ENCODE measurements at regions not wholly inside any gene's neighbourhood (a gene's known extent, or its start where the extent isn't known, plus 50 kb on each side); places are given as distances from the start of the nearest gene placed in this dataset.

- H3K27ac ChIP-seq: no peak overlapping the region
- no peak overlapping the region for H3K4me3 ChIP-seq
- ATAC-seq (replicated peaks in 6 of 8): peak in 1 of 8 experiments; percentile 58
- H3K4me1 ChIP-seq (replicated peaks in 1 of 2): no peaks in the 10 kb centered on the region
- in situ Hi-C loops (cut with MboI; ENCODE audit: low pct_unique_long_range_greater_than_20kb in 2 of 9, low sequenced_read_pairs in 9 of 9, unreplicated experiment in 9 of 9): no loop called here
These were observed 122.2 kb downstream of the ANKRD7 start for GRCh38 chr7:118346748-118347147.

- 0 to 100% (median 76%) methylated on average over 1 of the region's 1 CpG; no CpG with 5 or more reads in 1 of the 10 experiments for WGBS, 10 experiments
- H3K27ac ChIP-seq: no peak overlapping the region
These were observed 125.1 kb downstream of the ANKRD7 start for GRCh38 chr7:118349604-118350003.

DNA sequence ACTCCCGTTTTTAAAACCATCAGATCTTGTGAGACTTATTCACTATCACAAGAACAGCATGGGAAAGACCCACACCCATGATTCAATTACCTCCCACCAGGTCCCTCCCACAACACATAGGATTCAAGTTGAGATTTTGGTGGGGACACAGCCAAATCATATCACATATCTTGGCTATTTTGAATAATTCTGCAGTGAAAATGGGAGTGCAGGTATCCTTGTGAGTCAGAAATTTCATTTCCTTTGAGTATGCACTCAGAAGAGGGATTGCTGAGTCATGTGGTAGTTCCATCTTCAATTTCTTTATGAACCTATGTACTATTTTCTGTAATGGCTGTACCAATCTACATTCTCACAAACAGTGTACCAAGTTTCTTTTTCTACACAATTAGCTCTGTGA, 125.8 kb downstream of the ANKRD7 start:
- 60 to 100% (median 94%) methylated on average over 1 of the region's 1 CpG; no CpG with 5 or more reads in 6 of the 10 experiments for WGBS, 10 experiments
- ATAC-seq (replicated peaks in 6 of 8): no peak
- Histone ChIP-seq H3K4me3 (no peak overlapping the region), H3K4me1 (replicated peaks in 1 of 2) (no peaks in the 10 kb centered on the region), H3K27ac (no peak overlapping the region)
- in situ Hi-C loops (cut with MboI; ENCODE audit: low pct_unique_long_range_greater_than_20kb in 2 of 9, low sequenced_read_pairs in 9 of 9, unreplicated experiment in 9 of 9): loop anchor here in 1 of 9 experiments (25.0 kb wide), 1 partner anchor 837 kb away; no protein-coding TSS in a partner anchor

More at GRCh38 chr7:118349604-118350003, 125.1 kb downstream of the ANKRD7 start:
- in situ Hi-C loops (cut with MboI; ENCODE audit: low pct_unique_long_range_greater_than_20kb in 2 of 9, low sequenced_read_pairs in 9 of 9, unreplicated experiment in 9 of 9): loop anchor here in 1 of 9 experiments (25.0 kb wide), 1 partner anchor 838 kb away; no protein-coding TSS in a partner anchor
- H3K4me3 ChIP-seq: no peak overlapping the region
- no peak for ATAC-seq (replicated peaks in 6 of 8)
- no peaks in the 10 kb centered on the region for H3K4me1 ChIP-seq (replicated peaks in 1 of 2)

- Histone ChIP-seq H3K4me1 (replicated peaks in 1 of 2) (no peaks in the 10 kb centered on the region), H3K27ac (no peak overlapping the region), H3K4me3 (no peak overlapping the region)
- ATAC-seq (replicated peaks in 6 of 8): peak in 3 of 8 experiments; percentile 25 to 74 (median 33)
- in situ Hi-C loops (cut with MboI; ENCODE audit: low pct_unique_long_range_greater_than_20kb in 2 of 9, low sequenced_read_pairs in 9 of 9, unreplicated experiment in 9 of 9): loop anchor here in 1 of 9 experiments (25.0 kb wide), 1 partner anchor 834 kb away; no protein-coding TSS in a partner anchor
- 0 to 100% (median 66%) methylated on average over 1 to 3 of the region's 3 CpGs for WGBS, 10 experiments
These were observed 128.5 kb downstream of the ANKRD7 start for GRCh38 chr7:118352867-118353453.

DNA sequence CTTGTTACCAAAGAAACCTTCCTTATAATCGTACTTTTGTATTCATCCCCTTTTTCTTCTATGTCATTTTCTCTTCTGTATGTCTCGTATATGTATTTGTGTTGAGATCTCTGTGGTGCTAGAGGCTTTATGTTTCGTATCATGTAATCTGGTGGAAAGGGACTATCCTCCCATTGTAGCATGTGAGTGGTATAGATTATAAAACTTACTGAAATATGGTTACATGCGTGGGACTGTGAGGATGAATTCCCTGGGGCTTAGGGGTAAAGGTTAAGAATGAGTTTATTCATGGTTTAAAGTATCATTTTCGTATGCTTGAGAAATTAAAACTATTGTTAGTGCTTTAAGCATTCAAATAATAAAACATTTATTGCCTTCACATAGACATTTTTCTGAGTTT, 141.9 kb downstream of the ANKRD7 start:
- in situ Hi-C loops (cut with MboI; ENCODE audit: low pct_unique_long_range_greater_than_20kb in 2 of 9, low sequenced_read_pairs in 9 of 9, unreplicated experiment in 9 of 9): loop anchor here in 1 of 9 experiments (25.0 kb wide), 1 partner anchor 821 kb away; no protein-coding TSS in a partner anchor
- Histone ChIP-seq H3K27ac (no peak overlapping the region), H3K4me1 (replicated peaks in 1 of 2) (no peaks in the 10 kb centered on the region), H3K4me3 (no peak overlapping the region)
- ATAC-seq (replicated peaks in 6 of 8): no peak
- WGBS, 10 experiments: 0 to 94% (median 71%) methylated on average over 1 to 5 of the region's 5 CpGs

DNA sequence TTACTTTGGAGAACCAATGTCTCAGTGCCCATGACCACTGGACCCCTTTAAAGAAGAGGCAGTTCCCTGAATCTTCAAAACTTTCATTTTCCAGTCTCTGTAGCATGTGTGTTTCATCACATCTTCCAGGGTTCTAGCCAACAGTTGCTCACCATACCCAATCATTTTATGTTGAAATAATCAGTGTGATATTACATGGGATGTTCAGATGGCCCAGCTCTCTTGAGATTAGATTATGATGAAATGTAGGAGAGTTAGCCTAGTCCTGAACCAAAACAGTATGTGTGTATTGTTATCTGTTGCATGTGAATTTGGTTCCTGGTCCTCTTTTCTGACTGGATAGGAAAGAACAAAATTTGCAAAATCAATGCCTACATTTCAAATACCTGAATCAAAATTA, 144.5 kb downstream of the ANKRD7 start:
- in situ Hi-C loops (cut with MboI; ENCODE audit: low pct_unique_long_range_greater_than_20kb in 2 of 9, low sequenced_read_pairs in 9 of 9, unreplicated experiment in 9 of 9): loop anchor here in 1 of 9 experiments (25.0 kb wide), 1 partner anchor 818 kb away; no protein-coding TSS in a partner anchor

GRCh38 chr7:118369987-118370386, 145.5 kb downstream of the ANKRD7 start:
- Histone ChIP-seq H3K27ac (no peak overlapping the region), H3K4me3 (no peak overlapping the region), H3K4me1 (replicated peaks in 1 of 2) (peaks cover 0 to 3% of the 10 kb centered on the region in 2 donors)
- no peak for ATAC-seq (replicated peaks in 6 of 8)
- WGBS, 10 experiments: 0 to 100% (median 75%) methylated on average over 1 to 3 of the region's 3 CpGs; no CpG with 5 or more reads in 1 of the 10 experiments
- in situ Hi-C loops (cut with MboI; ENCODE audit: low pct_unique_long_range_greater_than_20kb in 2 of 9, low sequenced_read_pairs in 9 of 9, unreplicated experiment in 9 of 9): loop anchor here in 1 of 9 experiments (25.0 kb wide), 1 partner anchor 817 kb away; no protein-coding TSS in a partner anchor

More for the DNA sequence above, 144.5 kb downstream of the ANKRD7 start:
- no peak overlapping the region for H3K27ac ChIP-seq
- ATAC-seq (replicated peaks in 6 of 8): no peak
- H3K4me1 ChIP-seq (replicated peaks in 1 of 2): no peaks in the 10 kb centered on the region
- no peak overlapping the region for H3K4me3 ChIP-seq

- H3K4me3 ChIP-seq: no peak overlapping the region
- no peak overlapping the region for H3K27ac ChIP-seq
- H3K4me1 ChIP-seq (replicated peaks in 1 of 2): peaks cover 0 to 3% of the 10 kb centered on the region in 2 donors
- no peak for ATAC-seq (replicated peaks in 6 of 8)
- 33 to 100% (median 80%) methylated on average over 1 of the region's 1 CpG; no CpG with 5 or more reads in 3 of the 10 experiments for WGBS, 10 experiments
- in situ Hi-C loops (cut with MboI; ENCODE audit: low pct_unique_long_range_greater_than_20kb in 2 of 9, low sequenced_read_pairs in 9 of 9, unreplicated experiment in 9 of 9): loop anchor here in 1 of 9 experiments (25.0 kb wide), 1 partner anchor 815 kb away; no protein-coding TSS in a partner anchor
These were observed 148.0 kb downstream of the ANKRD7 start for GRCh38 chr7:118372530-118372929.

GRCh38 chr7:118389629-118390028, 165.1 kb downstream of the ANKRD7 start:
- in situ Hi-C loops (cut with MboI; ENCODE audit: low pct_unique_long_range_greater_than_20kb in 2 of 9, low sequenced_read_pairs in 9 of 9, unreplicated experiment in 9 of 9): no loop called here
- no peak overlapping the region for H3K4me3 ChIP-seq
- no peak overlapping the region for H3K27ac ChIP-seq
- 0 to 100% (median 60%) methylated on average over 1 to 3 of the region's 3 CpGs for WGBS, 10 experiments
- ATAC-seq (replicated peaks in 6 of 8): no peak
- peaks cover 0 to 38% of the 10 kb centered on the region in 2 donors for H3K4me1 ChIP-seq (replicated peaks in 1 of 2)

GRCh38 chr7:118404211-118404610, 179.7 kb downstream of the ANKRD7 start:
- H3K27ac ChIP-seq: no peak overlapping the region
- H3K4me1 ChIP-seq (replicated peaks in 1 of 2): no peaks in the 10 kb centered on the region
- in situ Hi-C loops (cut with MboI; ENCODE audit: low pct_unique_long_range_greater_than_20kb in 2 of 9, low sequenced_read_pairs in 9 of 9, unreplicated experiment in 9 of 9): no loop called here
- WGBS, 10 experiments: 30 to 100% (median 100%) methylated on average over 1 to 2 of the region's 2 CpGs; no CpG with 5 or more reads in 1 of the 10 experiments
- ATAC-seq (replicated peaks in 6 of 8): no peak
- no peak overlapping the region for H3K4me3 ChIP-seq

- ATAC-seq (replicated peaks in 6 of 8): peak in 2 of 8 experiments; percentile 38 to 64
- WGBS, 10 experiments: 0 to 100% (median 92%) methylated on average over 1 of the region's 1 CpG; no CpG with 5 or more reads in 2 of the 10 experiments
- in situ Hi-C loops (cut with MboI; ENCODE audit: low pct_unique_long_range_greater_than_20kb in 2 of 9, low sequenced_read_pairs in 9 of 9, unreplicated experiment in 9 of 9): no loop called here
- H3K27ac ChIP-seq: no peak overlapping the region
- no peaks in the 10 kb centered on the region for H3K4me1 ChIP-seq (replicated peaks in 1 of 2)
- no peak overlapping the region for H3K4me3 ChIP-seq
These were observed 193.9 kb downstream of the ANKRD7 start for GRCh38 chr7:118418433-118418832.

DNA sequence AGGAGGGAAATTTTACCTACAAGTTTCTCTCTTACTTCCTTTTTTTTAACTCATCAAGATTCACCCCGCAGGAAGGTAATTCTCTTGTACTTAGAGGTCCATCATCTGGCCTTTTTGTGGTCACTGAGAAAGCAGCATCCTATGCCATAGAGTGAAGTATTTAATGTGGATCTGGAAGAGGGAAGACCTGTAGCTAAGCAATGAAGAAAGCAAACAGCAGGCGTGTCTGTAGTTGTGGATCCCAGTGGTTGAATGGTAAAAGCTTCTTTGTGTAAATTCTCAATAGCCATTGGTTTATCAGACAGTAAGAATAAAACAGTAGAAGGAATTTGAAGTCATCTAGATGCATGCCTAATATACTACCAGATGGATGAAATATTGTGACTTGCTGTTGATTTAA, 196.4 kb downstream of the ANKRD7 start:
- Histone ChIP-seq H3K27ac (no peak overlapping the region), H3K4me1 (replicated peaks in 1 of 2) (no peaks in the 10 kb centered on the region), H3K4me3 (no peak overlapping the region)
- WGBS, 10 experiments: 14 to 100% (median 84%) methylated on average over 1 to 2 of the region's 2 CpGs; no CpG with 5 or more reads in 4 of the 10 experiments
- ATAC-seq (replicated peaks in 6 of 8): peak in 1 of 8 experiments; percentile 45
- in situ Hi-C loops (cut with MboI; ENCODE audit: low pct_unique_long_range_greater_than_20kb in 2 of 9, low sequenced_read_pairs in 9 of 9, unreplicated experiment in 9 of 9): no loop called here

DNA sequence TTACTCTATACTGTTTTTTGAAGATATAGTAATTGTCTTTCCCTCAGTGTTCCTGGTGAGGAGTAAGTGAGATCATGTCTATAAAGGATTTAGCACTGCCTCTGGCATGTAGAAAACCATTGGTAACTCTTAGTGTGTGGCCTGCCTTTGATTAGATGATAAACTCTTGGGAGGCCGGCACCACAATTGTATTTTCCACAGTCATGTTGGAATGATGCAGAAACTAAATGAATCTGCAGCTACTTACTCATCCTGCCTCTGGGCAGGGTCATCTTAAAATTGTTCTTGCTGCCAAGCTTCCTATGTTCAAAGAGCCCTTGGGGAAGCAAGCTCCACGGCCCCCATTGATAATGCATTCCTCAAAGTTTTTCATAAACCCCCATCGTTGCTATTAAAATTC, 204.6 kb downstream of the ANKRD7 start:
- no peaks in the 10 kb centered on the region for H3K4me1 ChIP-seq (replicated peaks in 1 of 2)
- 0 to 100% (median 40%) methylated on average over 1 to 3 of the region's 3 CpGs; no CpG with 5 or more reads in 1 of the 10 experiments for WGBS, 10 experiments
- ATAC-seq (replicated peaks in 6 of 8): no peak
- H3K4me3 ChIP-seq: no peak overlapping the region
- in situ Hi-C loops (cut with MboI; ENCODE audit: low pct_unique_long_range_greater_than_20kb in 2 of 9, low sequenced_read_pairs in 9 of 9, unreplicated experiment in 9 of 9): no loop called here
- no peak overlapping the region for H3K27ac ChIP-seq
